HUES6 (cell line): ENCODE measurements at regions not wholly inside any gene's neighbourhood (a gene's known extent, or its start where the extent isn't known, plus 50 kb on each side); places are given as distances from the start of the nearest gene placed in this dataset.
A peak's percentile ranks its signal among the peaks of the same experiment; 100 is the strongest.
"Not testable (repeated sequence)": the region's sequence is repeated elsewhere in the genome, so short reads cannot be mapped to it uniquely, and the experiment has no call there.

Experiments used
- H3K27ac ChIP-seq: 2 replicates; pipeline ENCODE4 v1.7.0; 2013; ENCODE audit warnings: low read depth, mild to moderate bottlenecking, low read length, inconsistent platforms
- H3K27me3 ChIP-seq: 2 replicates; pipeline ENCODE4 v1.6.1; 2013; ENCODE audit warnings: low read length; ENCODE audit not compliant: control insufficient read depth, insufficient read depth
- H3K36me3 ChIP-seq: 2 replicates; pipeline ENCODE4 v1.6.1; 2013; ENCODE audit warnings: low read length; ENCODE audit not compliant: control insufficient read depth, insufficient read depth
- H3K4me1 ChIP-seq: 2 replicates; pipeline ENCODE4 v1.6.1; 2013; ENCODE audit warnings: low read length; ENCODE audit not compliant: control insufficient read depth, insufficient read depth
- H3K4me3 ChIP-seq: 2 replicates; pipeline ENCODE4 v1.5.1; 2013; ENCODE audit warnings: low read depth, low read length
- H3K9ac ChIP-seq: one replicate; pipeline ENCODE4 v1.6.1; 2013; ENCODE audit warnings: mild to moderate bottlenecking, low read length
- H3K9me3 ChIP-seq: 2 replicates; pipeline ENCODE4 v1.6.1; 2013; ENCODE audit warnings: low read depth, low read length; ENCODE audit not compliant: control insufficient read depth, insufficient read depth

DNA sequence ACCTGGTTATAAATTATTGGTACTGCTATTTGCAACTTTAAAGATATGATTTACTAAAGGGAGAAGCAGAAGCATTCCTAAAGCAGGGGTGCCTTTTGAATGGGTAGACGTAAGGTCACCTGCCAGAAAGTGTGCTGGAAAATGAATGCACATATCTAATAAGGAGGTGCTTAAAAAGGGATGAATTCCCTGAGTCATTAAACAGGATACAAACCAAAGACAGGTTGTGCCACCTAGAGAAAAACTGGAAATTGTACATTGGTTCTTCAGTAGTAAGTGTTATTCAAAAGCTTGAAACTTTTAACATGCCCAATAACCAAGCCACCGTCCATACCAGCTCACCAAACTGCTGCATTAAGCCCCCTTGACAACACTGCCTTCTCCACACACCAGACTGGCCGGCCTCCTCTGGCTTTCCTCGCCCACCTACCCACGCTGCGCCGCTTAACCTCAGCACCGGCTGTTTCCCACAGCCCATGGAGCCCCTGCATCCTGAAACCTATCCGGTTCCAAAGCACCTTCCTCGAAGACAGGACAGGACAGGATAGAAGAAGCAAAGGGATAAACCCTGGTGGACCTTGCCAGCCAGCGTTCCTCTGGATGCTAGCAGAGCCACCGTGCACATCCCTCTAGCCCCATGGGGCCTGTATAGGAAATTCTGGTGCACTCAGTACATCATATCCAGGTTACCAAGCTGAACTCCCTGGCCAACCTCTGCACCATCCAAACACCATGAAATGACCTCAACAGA lies 201.5 kb upstream of the CAND1 start:
- Histone ChIP-seq H3K27me3 (peaks cover 29% of the 10 kb centered on the region), H3K9ac (no peak overlapping the region), H3K4me1 (peaks cover 17% of the 10 kb centered on the region), H3K27ac (no peak overlapping the region), H3K4me3 (peak overlapping the region; percentile 80), H3K36me3 (no peaks in the 10 kb centered on the region), H3K9me3 (no peaks in the 10 kb centered on the region)

DNA sequence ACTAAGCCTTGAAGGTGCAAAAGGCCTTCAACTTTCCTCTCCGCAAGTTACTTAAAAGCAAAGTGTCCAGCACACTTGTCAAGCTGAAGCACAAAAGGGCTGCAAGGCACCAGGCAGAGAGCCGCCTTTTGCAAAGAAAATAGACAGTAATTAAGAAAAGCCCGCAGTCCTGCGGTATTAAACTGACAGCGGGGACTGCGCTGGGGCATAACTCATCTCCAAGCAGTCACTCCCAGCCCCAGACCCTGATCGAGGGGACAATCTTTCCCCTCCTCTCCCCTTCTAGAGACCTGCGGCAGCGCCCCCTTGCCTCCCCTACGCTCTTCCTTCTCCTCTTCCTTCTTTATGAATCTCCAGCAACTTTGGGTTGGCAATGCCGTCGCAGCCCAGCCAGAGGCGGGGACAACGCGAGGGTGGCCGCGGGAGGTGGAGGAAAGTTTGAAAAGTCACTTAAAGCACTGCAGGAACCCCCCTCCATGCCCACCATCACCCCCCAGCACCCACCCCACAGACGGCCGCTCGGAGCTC lies 200.9 kb upstream of the CAND1 start:
- peak overlapping the region; percentile 80 for H3K4me3 ChIP-seq
- H3K4me1 ChIP-seq = peaks cover 17% of the 10 kb centered on the region
- no peaks in the 10 kb centered on the region for H3K9me3 ChIP-seq
- no peak overlapping the region for H3K9ac ChIP-seq
- H3K27ac ChIP-seq = no peak overlapping the region
- no peaks in the 10 kb centered on the region for H3K36me3 ChIP-seq
- peaks cover 29% of the 10 kb centered on the region for H3K27me3 ChIP-seq

DNA sequence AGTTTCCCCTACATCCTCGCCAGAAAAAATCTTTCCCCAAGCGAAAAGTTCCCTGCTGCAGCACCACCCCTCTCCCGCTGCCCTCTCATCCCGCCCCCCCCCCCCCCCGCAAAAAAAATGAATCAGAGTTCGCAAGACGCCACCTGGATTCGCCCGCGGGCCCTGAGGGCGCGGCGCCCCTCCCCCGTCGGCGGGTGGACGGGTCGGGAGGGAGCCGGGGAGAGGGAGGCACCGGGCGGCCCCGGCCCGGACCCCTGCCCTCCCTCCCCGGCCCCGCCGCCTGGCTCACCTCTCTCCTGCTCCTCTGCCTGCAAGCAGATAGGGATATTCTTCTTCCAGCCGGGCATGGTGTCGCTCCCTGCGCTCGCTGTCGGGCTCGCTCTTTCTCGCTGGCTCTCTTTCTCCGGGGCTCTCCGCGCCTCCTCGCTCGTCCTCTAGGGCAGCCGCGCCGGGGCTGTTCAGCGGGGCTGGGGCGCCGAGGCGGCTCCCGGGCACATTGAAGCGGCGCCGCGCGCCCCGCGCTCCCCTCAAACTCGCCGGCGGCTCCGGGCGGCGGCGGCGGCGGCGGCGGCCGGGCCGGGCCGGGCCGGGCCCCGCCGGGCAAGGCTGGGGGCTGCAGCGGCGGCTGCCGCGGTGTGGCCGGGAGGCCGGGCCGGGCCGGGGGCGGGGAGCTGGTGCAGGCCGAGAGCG lies 200.3 kb upstream of the CAND1 start:
- peaks cover 17% of the 10 kb centered on the region for H3K4me1 ChIP-seq
- peak overlapping the region; percentile 80 for H3K4me3 ChIP-seq
- H3K27me3 ChIP-seq = peaks cover 29% of the 10 kb centered on the region
- no peak overlapping the region for H3K27ac ChIP-seq
- H3K9ac ChIP-seq = peak overlapping the region; percentile 63
- H3K36me3 ChIP-seq = no peaks in the 10 kb centered on the region
- no peaks in the 10 kb centered on the region for H3K9me3 ChIP-seq

DNA sequence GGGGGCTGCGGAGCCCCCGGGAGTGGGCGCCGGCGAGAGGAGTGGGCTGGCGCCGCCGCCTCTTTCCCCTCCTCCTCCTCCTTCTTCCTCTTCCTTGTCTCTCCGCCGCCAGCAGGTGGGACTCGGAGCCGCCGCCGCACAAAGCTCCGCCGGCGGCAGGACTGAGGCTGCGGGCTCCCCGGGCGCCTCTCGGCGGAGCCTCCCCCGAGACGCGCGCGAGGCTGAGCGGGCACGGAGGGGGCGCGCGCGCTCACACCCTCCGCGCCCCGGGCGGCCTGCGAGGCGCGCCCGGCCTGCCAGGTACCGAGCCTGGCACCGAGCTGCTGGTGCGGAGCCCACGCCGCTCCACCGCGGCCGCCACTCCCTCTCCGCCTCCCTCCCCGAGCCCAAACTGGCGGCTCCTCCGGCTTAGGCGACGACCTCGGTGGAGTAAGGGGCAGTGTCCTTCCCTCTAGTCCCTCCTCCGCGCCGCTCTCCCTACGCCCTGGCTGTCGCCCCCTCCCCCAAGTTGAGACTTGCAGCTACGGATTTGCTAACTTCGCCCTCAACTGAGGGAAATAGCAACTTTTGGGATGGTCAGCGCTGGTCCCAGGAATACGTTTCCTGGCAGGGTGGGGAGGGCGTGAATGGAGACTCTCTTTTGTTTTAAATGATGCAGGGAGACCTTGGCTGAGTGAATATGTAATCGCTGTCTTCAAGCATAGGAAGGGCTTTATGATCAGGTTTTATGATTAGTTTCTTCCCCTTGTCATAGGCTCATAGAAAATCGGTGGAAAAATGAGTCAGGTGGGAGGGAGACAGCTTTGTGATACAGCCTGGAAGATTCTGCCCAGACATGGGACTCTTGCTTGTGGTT lies 199.5 kb upstream of the CAND1 start:
- peaks cover 17% of the 10 kb centered on the region for H3K4me1 ChIP-seq
- no peak overlapping the region for H3K27ac ChIP-seq
- H3K9ac ChIP-seq = peak overlapping the region; percentile 28
- no peaks in the 10 kb centered on the region for H3K36me3 ChIP-seq
- H3K4me3 ChIP-seq = peak overlapping the region; percentile 80
- no peaks in the 10 kb centered on the region for H3K9me3 ChIP-seq
- H3K27me3 ChIP-seq = peaks cover 29% of the 10 kb centered on the region

DNA sequence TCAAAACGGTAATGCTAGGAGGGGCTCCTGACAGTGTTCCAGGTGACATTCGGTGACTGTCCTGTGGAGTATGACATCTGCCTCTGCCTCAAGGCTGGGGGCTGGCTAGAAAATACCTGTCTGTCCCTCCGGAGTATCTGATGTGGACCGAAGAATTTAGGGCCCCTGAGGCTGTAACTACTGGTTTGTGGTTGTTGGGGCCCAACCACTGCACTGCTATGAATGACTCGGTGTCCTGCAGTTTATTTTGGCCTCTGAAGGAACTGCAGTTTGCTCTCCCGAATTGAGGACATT lies 198.9 kb upstream of the CAND1 start:
- Histone ChIP-seq H3K27ac (no peak overlapping the region), H3K27me3 (peaks cover 29% of the 10 kb centered on the region), H3K36me3 (no peaks in the 10 kb centered on the region), H3K9me3 (no peaks in the 10 kb centered on the region), H3K4me3 (peak overlapping the region; percentile 80), H3K4me1 (peaks cover 17% of the 10 kb centered on the region), H3K9ac (no peak overlapping the region)

DNA sequence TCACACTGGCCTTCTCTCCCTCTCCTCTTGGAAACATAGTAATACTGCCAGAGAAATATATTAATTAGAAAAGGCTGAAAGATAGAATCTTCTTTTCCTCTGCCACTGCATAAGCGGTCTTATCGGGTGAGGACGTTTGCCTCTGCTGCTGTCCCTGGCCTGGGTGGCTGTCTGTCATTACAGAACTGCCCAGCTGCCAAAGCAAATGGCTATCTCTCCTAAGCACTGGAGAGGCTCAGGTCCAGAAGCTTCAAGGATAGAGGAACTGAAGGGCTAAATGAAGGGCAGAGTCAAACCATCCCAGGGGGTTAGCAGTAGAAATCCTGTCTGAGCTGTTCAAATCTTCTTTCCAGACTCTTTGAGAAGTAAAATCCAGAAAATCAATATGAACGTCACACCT lies 198.6 kb upstream of the CAND1 start:
- Histone ChIP-seq H3K36me3 (no peaks in the 10 kb centered on the region), H3K9me3 (no peaks in the 10 kb centered on the region), H3K4me3 (peak overlapping the region; percentile 80; the same call in 1 of the 2 replicates), H3K9ac (no peak overlapping the region), H3K27me3 (peaks cover 31% of the 10 kb centered on the region), H3K27ac (no peak overlapping the region), H3K4me1 (peaks cover 17% of the 10 kb centered on the region)

DNA sequence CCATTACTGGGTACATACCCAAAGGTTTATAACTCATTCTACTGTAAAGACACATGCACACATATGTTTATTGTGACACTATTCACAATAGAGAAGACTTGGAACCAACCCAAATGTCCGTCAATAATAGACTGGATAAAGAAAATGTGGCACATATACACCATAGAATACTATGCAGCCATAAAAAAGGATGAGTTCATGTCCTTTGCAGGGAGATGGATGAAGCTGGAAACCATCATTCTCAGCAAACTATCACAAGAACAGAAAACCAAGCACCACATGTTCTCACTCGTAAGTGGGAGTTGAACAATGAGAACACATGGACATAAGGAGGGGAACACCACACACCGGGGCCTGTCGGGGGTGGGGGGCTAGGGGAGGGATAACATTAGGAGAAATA lies 196.9 kb upstream of the CAND1 start:
- H3K9ac ChIP-seq, H3K36me3 ChIP-seq, H3K27ac ChIP-seq, H3K9me3 ChIP-seq, H3K4me3 ChIP-seq: not testable (repeated sequence)
- Histone ChIP-seq H3K4me1 (peaks cover 16% of the 10 kb centered on the region), H3K27me3 (peaks cover 30% of the 10 kb centered on the region)

DNA sequence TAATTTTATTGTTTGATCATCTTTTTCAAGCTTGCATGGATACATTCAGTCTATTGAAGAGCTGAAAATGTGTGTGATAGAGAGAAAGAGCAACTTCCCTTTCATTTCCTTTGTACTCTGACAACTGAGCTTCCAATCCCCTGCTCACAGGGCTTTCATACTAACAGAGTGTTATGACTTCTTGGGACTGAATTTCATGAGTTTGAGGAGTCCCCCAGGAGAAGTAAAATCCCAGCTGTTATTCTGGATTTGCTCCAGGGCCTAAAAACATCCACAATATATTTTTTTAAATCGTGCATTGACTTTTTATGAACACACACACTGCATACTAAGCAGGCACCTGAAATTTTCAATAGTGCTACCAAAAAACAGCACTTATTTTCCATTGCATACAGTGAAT lies 195.8 kb upstream of the CAND1 start:
- no peak overlapping the region for H3K4me3 ChIP-seq
- no peak overlapping the region for H3K27ac ChIP-seq
- no peaks in the 10 kb centered on the region for H3K36me3 ChIP-seq
- no peaks in the 10 kb centered on the region for H3K9me3 ChIP-seq
- no peak overlapping the region for H3K9ac ChIP-seq
- H3K4me1 ChIP-seq = peaks cover 8% of the 10 kb centered on the region
- peaks cover 19% of the 10 kb centered on the region for H3K27me3 ChIP-seq

DNA sequence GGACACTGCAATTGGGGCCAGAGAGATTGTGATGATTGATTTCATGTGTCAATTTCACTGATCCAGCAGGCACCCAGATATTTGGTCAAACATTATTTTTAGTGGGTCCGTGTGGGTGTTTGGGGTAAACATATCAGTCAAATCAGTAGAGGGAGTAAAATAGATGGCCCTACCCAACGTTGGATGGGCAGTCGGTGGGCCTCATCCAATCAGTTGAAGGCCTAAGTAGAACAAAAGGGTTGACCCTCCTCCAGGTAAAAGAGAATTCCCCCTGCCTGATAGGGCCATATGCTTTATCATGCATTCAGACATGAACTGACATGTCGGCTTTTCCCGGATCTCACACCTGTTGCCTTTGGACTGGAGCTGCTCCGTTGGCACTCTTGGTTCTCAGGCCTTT lies 195.1 kb upstream of the CAND1 start:
- Histone ChIP-seq H3K9me3 (no peaks in the 10 kb centered on the region), H3K27ac (no peak overlapping the region), H3K4me3 (no peak overlapping the region), H3K36me3 (no peaks in the 10 kb centered on the region), H3K9ac (no peak overlapping the region), H3K27me3 (peaks cover 19% of the 10 kb centered on the region), H3K4me1 (peaks cover 8% of the 10 kb centered on the region)

DNA sequence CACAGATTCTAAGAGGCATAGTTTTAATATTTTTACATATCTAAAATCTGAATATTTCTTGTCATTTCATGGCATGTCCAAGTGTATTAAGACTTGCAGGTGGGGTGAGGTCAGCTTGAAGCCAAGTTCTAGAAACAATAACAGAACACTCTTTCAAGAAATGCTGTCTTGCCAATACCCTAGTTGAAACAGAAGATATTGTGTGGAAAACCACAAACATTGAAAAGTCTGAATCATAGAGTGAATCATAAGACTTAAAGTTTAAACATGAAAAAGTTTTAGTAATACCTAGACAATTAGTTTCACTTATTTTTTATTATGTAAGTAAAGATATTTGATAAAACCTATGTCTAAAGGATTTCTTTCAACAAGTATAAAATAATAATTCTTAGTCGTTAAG lies 191.5 kb upstream of the CAND1 start:
- H3K9ac ChIP-seq = no peak overlapping the region

DNA sequence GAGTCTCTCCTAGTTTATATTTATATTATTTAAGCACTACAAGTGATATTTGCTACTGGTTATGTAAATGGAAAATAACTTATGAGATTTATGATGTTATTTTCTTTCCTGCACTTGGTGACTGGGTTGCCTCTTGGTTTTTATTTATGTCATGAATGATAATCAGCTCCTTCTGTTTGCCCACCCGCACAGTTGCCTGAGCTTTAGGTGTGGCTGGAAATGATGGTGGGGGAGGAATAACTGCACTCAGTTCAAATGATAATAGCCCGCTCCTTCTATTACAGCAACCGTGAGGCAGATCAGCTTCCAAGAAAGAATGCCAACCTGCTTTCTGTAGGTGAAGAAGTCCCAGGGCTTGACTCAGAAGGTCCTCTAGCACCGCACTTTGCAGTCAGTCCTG lies 190.2 kb upstream of the CAND1 start:
- peaks cover 6% of the 10 kb centered on the region for H3K27me3 ChIP-seq
- no peak overlapping the region for H3K27ac ChIP-seq
- no peaks in the 10 kb centered on the region for H3K36me3 ChIP-seq
- no peak overlapping the region for H3K4me3 ChIP-seq
- no peaks in the 10 kb centered on the region for H3K9me3 ChIP-seq
- H3K9ac ChIP-seq = no peak overlapping the region
- H3K4me1 ChIP-seq = peaks cover 3% of the 10 kb centered on the region; the same call in 1 of the 2 replicates

More for the DNA sequence above, 191.5 kb upstream of the CAND1 start:
- Histone ChIP-seq H3K36me3 (no peaks in the 10 kb centered on the region), H3K4me3 (no peak overlapping the region), H3K27me3 (peaks cover 6% of the 10 kb centered on the region), H3K4me1 (peaks cover 3% of the 10 kb centered on the region; the same call in 1 of the 2 replicates), H3K27ac (no peak overlapping the region), H3K9me3 (no peaks in the 10 kb centered on the region)
